ENCODE measurements at regions not wholly inside any gene's neighbourhood (a gene's known extent, or its start where the extent isn't known, plus 50 kb on each side); places are given as distances from the start of the nearest gene placed in this dataset.

GRCh38 chr2:235394278-235394828 lies 99.5 kb upstream of the AGAP1 start:
- in situ Hi-C loops (cut with HindIII; ENCODE audit: low pct_unique_long_range_greater_than_20kb, low sequenced_read_pairs), result no loop called here
- peak; percentile 69 for DNase-seq (ENCODE audit: low read depth)

DNA sequence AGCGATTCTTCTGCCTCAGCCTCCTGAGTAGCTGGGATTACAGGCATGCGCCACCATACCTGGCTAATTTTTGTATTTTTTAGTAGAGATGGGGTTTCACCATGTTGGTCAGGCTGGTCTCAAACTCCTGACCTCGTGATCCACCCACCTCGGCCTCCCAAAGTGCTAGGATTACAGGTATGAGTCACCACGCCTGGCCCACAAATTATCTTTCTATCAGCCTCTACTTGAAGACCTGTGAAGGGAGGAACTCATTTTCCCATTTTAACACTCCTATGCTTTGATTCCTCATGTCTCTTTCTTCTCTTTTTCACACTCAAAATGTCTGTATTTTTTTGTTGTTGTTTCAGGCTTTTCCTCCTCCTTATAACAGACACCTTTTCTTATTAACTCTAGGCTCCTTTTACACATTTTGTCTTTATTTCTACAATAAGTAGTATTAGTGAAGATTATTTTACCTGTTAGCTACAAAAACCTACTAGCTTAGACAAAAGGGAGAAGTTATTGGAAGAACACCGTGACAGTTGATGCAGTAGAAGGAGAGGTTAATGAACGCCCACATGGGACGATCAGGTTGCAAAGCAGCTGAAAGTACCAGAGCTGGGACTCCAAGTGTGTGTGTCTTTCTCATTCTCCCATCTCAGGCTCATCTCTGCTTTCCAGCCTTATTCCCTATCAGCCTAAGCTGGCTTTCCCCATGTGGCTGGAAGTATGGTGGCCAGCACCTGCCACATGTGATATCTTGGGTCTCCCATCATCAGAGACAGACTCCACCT lies 97.6 kb upstream of the AGAP1 start:
- DNase-seq (ENCODE audit: low read depth), result no peak
- in situ Hi-C loops (cut with HindIII; ENCODE audit: low pct_unique_long_range_greater_than_20kb, low sequenced_read_pairs), result no loop called here

DNA sequence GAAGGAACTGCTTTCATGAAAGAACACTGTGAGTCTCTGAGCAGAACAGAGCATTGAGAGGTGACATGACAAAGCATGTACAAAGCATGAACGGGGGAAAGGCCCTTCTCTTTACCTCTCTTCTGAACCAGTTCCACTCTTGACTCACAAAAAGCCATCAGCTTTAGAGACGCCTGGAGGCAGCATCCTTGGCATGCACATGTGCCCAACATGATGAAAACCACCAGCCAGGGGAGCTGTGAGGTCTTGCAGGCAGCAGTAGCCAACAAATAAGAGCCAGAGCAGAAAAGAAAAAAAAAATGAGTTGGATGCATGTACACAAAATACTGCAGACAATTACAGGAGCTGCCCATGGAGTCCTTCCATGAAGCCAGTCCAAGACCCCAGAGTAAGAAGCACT lies 95.5 kb upstream of the AGAP1 start:
- in situ Hi-C loops (cut with HindIII; ENCODE audit: low pct_unique_long_range_greater_than_20kb, low sequenced_read_pairs), result no loop called here
- DNase-seq (ENCODE audit: low read depth), result no peak

- no peak for DNase-seq (ENCODE audit: low read depth)
- in situ Hi-C loops (cut with HindIII; ENCODE audit: low pct_unique_long_range_greater_than_20kb, low sequenced_read_pairs), result no loop called here
These were observed 93.9 kb upstream of the AGAP1 start for GRCh38 chr2:235399895-235400294.

GRCh38 chr2:235402422-235402821 lies 91.4 kb upstream of the AGAP1 start:
- in situ Hi-C loops (cut with HindIII; ENCODE audit: low pct_unique_long_range_greater_than_20kb, low sequenced_read_pairs), result no loop called here
- DNase-seq (ENCODE audit: low read depth), result no peak

DNA sequence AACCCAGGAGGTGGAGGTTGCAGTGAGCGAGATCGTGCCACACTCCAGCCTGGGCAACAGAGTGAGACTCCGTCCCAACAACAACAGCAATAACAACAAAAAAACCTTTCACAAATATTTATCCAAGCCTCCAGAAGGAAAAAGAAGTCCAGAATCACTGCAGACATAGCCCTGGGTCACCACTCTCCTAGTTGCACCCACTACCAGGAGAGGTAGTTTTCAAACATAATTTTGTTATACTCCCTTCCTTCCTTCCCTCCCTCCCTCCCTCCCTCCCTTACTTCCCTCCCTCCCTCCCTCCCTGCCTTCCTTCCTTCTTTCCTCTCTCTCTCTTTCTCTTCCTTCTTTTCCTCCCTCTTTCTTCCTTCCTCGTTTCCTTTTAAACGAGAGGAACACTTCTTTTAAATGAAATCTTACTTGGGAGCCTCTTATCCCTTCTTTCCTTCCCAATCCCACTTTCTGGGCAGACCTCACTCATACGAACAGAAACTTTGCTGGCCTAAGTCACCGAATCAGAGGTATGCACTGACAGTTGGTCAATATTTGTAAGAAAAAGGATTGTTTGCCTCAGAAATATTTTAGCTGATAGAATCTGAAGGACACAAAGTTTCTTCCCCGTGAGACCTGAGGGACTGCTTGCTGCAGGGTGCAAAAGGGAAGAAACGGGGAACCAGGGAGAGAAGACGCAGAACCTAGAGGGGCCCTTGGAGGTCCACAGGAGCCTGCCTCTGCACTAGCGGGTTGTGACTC lies 88.1 kb upstream of the AGAP1 start:
- DNase-seq (ENCODE audit: low read depth), result no peak
- in situ Hi-C loops (cut with HindIII; ENCODE audit: low pct_unique_long_range_greater_than_20kb, low sequenced_read_pairs), result no loop called here

DNA sequence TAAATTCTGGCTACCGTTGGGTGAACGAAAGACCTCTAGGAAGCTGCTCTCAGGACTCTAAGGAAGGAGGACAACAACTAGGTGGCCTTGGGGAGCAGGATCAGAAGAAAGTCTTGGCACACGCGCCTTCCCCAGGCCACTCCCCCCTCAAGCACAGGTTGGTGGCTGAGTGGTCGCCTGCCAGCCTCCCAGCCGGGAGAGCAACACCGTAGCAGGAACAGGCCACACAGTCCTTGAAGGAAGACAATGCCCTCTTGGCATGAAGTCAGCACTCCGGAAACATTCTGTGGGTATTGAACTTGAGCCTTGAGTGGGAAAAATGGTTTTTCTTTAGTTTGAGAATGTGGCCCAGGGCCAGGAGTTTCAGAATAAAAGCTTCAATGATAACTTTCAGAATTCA lies 87.4 kb upstream of the AGAP1 start:
- no peak for DNase-seq (ENCODE audit: low read depth)

GRCh38 chr2:235411905-235412485 lies 81.8 kb upstream of the AGAP1 start:
- in situ Hi-C loops (cut with HindIII; ENCODE audit: low pct_unique_long_range_greater_than_20kb, low sequenced_read_pairs), result no loop called here
- DNase-seq (ENCODE audit: low read depth), result no peak

More for the DNA sequence above, 87.4 kb upstream of the AGAP1 start:
- in situ Hi-C loops (cut with HindIII; ENCODE audit: low pct_unique_long_range_greater_than_20kb, low sequenced_read_pairs), result no loop called here

DNA sequence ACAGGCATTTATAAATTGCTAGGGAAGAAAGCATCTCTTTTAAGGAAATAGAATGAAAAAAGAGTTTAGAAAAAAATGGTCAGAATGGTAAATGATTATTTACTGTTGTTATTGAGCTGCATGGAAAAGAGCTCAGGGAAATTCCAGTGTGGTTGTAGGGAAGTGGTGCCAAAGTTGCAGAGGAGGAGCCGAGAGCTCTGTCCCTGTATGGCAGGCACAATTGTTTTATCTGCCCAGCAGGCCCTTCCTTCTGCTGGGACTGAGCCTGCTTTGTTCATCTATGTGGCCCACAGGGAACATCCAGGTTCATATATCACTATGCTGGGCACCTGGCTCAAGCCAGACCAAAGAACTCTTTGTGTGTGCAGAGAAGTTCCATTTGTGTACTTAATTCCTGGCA lies 80.8 kb upstream of the AGAP1 start:
- in situ Hi-C loops (cut with HindIII; ENCODE audit: low pct_unique_long_range_greater_than_20kb, low sequenced_read_pairs), result no loop called here

GRCh38 chr2:235414422-235414821 lies 79.4 kb upstream of the AGAP1 start:
- no peak for DNase-seq (ENCODE audit: low read depth)
- in situ Hi-C loops (cut with HindIII; ENCODE audit: low pct_unique_long_range_greater_than_20kb, low sequenced_read_pairs), result no loop called here

More for the DNA sequence above, 80.8 kb upstream of the AGAP1 start:
- no peak for DNase-seq (ENCODE audit: low read depth)

GRCh38 chr2:235416858-235417499 lies 76.9 kb upstream of the AGAP1 start:
- no peak for DNase-seq (ENCODE audit: low read depth)

DNA sequence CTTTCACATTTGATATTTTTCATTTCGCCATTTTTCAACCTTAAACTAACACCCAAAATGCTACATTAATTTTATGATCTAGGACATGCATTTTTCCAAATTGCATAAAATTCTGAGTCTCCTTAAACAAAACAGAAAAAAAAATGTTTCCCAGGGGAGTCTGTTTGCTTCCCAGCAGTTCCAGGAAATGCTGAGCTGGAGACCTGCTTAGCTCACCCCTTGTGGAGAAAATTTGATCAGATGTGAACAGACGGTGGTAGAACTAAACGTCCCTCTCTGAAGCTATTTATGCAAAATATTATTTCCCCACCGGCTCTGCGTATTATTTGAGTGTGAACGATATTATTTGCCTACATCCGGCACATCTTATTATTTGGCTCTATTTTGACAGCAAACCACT lies 74.9 kb upstream of the AGAP1 start:
- in situ Hi-C loops (cut with HindIII; ENCODE audit: low pct_unique_long_range_greater_than_20kb, low sequenced_read_pairs), result no loop called here

More at GRCh38 chr2:235416858-235417499, 76.9 kb upstream of the AGAP1 start:
- in situ Hi-C loops (cut with HindIII; ENCODE audit: low pct_unique_long_range_greater_than_20kb, low sequenced_read_pairs), result no loop called here

GRCh38 chr2:235419996-235420395 lies 73.8 kb upstream of the AGAP1 start:
- DNase-seq (ENCODE audit: low read depth), result no peak
- in situ Hi-C loops (cut with HindIII; ENCODE audit: low pct_unique_long_range_greater_than_20kb, low sequenced_read_pairs), result no loop called here

More for the DNA sequence above, 74.9 kb upstream of the AGAP1 start:
- DNase-seq (ENCODE audit: low read depth), result no peak

GRCh38 chr2:235421618-235422017 lies 72.2 kb upstream of the AGAP1 start:
- in situ Hi-C loops (cut with HindIII; ENCODE audit: low pct_unique_long_range_greater_than_20kb, low sequenced_read_pairs), result no loop called here

GRCh38 chr2:235430366-235431083 lies 63.3 kb upstream of the AGAP1 start:
- in situ Hi-C loops (cut with HindIII; ENCODE audit: low pct_unique_long_range_greater_than_20kb, low sequenced_read_pairs), result no loop called here
- DNase-seq (ENCODE audit: low read depth), result no peak

More at GRCh38 chr2:235421618-235422017, 72.2 kb upstream of the AGAP1 start:
- no peak for DNase-seq (ENCODE audit: low read depth)

GRCh38 chr2:235432741-235433520 lies 60.9 kb upstream of the AGAP1 start:
- in situ Hi-C loops (cut with HindIII; ENCODE audit: low pct_unique_long_range_greater_than_20kb, low sequenced_read_pairs), result no loop called here

DNA sequence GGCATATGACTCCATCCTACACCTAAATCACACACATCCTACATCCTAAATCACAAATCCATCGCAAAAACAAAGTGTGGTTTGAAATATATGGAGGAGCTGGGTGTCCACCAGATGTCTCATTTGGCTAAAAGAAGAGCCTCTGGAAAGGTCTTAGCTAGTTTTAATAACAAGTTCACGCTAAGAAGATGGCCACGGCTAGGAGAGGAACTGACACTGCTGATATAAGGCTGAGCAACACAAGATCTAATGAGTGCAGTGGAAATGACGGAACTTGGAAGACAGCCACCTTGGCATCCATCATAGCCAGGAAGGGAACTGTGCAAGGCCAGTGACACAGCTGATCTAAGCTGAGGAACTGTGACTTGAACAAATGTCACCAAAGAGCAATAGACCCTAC lies 60.0 kb upstream of the AGAP1 start:
- in situ Hi-C loops (cut with HindIII; ENCODE audit: low pct_unique_long_range_greater_than_20kb, low sequenced_read_pairs), result no loop called here
- peak; percentile 1 for DNase-seq (ENCODE audit: low read depth)

More at GRCh38 chr2:235432741-235433520, 60.9 kb upstream of the AGAP1 start:
- no peak for DNase-seq (ENCODE audit: low read depth)

Measured in Caki2 (cell line).